Nephron progenitor cell (in vitro differentiated cells): ENCODE measurements at regions not wholly inside any gene's neighbourhood (a gene's known extent, or its start where the extent isn't known, plus 50 kb on each side); places are given as distances from the start of the nearest gene placed in this dataset.

Experiments
- DNase-seq: peaks from one replicate; pipeline ENCODE4 v3.0.0; 2021
- H3K27ac Mint-ChIP-seq: 2 replicates; pipeline ENCODE4 v1.8.0; 2021; ENCODE audit warnings: mild to moderate bottlenecking, moderate library complexity, mixed read lengths
- H3K27me3 Mint-ChIP-seq: 2 replicates; pipeline ENCODE4 v1.8.0; 2021; ENCODE audit warnings: mild to moderate bottlenecking, low read depth, mixed read lengths; ENCODE audit not compliant: poor library complexity
- H3K36me3 Mint-ChIP-seq: 2 replicates; pipeline ENCODE4 v1.8.0; 2021; ENCODE audit warnings: low read depth, mixed read lengths
- H3K4me1 Mint-ChIP-seq: 2 replicates; pipeline ENCODE4 v1.8.0; 2021; ENCODE audit warnings: mixed read lengths
- H3K4me3 Mint-ChIP-seq: 2 replicates; pipeline ENCODE4 v1.8.0; 2021; ENCODE audit warnings: mild to moderate bottlenecking, moderate library complexity, mixed read lengths
- H3K9me3 Mint-ChIP-seq: 2 replicates; pipeline ENCODE4 v1.8.0; 2021; ENCODE audit warnings: mild to moderate bottlenecking, moderate library complexity, mixed read lengths
- TF ChIP-seq, protein P1 (sequence below): fragments of 200-600 bp; sonication (generic); IDR thresholded peaks from 2 replicates; pipeline ENCODE4 v1.5.0; 2021; ENCODE audit warnings: antibody characterized with exemption

GRCh38 chr16:58855291-58855863 is 121.3 kb upstream of the GOT2 start:
- Mint-ChIP-seq H3K27me3 (no peaks in the 10 kb centered on the region), H3K4me3 (no peak overlapping the region)
- no peak for DNase-seq

GRCh38 chr16:58853854-58854791 is 120.0 kb upstream of the GOT2 start:
- TF ChIP-seq, protein P1, sequence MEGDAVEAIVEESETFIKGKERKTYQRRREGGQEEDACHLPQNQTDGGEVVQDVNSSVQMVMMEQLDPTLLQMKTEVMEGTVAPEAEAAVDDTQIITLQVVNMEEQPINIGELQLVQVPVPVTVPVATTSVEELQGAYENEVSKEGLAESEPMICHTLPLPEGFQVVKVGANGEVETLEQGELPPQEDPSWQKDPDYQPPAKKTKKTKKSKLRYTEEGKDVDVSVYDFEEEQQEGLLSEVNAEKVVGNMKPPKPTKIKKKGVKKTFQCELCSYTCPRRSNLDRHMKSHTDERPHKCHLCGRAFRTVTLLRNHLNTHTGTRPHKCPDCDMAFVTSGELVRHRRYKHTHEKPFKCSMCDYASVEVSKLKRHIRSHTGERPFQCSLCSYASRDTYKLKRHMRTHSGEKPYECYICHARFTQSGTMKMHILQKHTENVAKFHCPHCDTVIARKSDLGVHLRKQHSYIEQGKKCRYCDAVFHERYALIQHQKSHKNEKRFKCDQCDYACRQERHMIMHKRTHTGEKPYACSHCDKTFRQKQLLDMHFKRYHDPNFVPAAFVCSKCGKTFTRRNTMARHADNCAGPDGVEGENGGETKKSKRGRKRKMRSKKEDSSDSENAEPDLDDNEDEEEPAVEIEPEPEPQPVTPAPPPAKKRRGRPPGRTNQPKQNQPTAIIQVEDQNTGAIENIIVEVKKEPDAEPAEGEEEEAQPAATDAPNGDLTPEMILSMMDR = no peak

More at GRCh38 chr16:58855291-58855863, 121.3 kb upstream of the GOT2 start:
- TF ChIP-seq, protein P1 = no peak
- Mint-ChIP-seq H3K4me1 (peaks cover 12% of the 10 kb centered on the region), H3K36me3 (no peaks in the 10 kb centered on the region), H3K27ac (peak overlapping the region; percentile 43), H3K9me3 (no peaks in the 10 kb centered on the region)

DNA sequence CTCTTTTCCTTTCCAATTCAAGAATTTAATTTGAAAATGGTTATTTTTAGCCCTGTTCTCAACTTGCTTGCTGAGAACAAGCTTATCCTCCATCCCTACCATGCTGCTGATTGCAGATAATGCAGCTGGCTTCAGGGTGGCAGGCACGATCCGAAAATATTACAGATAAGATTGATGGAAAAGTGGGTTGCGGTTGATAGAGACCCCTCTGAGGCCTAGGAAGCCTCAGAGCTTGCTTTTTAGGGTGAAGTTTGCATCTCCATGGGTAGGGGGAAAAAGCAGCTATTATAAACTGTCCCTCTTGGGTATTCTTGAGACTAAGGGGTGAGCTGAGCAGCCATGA is 116.5 kb upstream of the GOT2 start:
- H3K27me3 Mint-ChIP-seq = no peaks in the 10 kb centered on the region
- H3K4me1 Mint-ChIP-seq = peaks cover 17% of the 10 kb centered on the region
- TF ChIP-seq, protein P1 = no peak
- peaks cover 6% of the 10 kb centered on the region for H3K9me3 Mint-ChIP-seq
- no peak for DNase-seq
- H3K4me3 Mint-ChIP-seq = no peak overlapping the region
- H3K27ac Mint-ChIP-seq = no peak overlapping the region
- H3K36me3 Mint-ChIP-seq = peaks cover 5% of the 10 kb centered on the region

More at GRCh38 chr16:58853854-58854791, 120.0 kb upstream of the GOT2 start:
- H3K4me3 Mint-ChIP-seq = no peak overlapping the region
- no peaks in the 10 kb centered on the region for H3K9me3 Mint-ChIP-seq
- no peaks in the 10 kb centered on the region for H3K27me3 Mint-ChIP-seq
- DNase-seq = no peak
- H3K27ac Mint-ChIP-seq = peak overlapping the region; percentile 72
- peaks cover 17% of the 10 kb centered on the region for H3K4me1 Mint-ChIP-seq
- H3K36me3 Mint-ChIP-seq = no peaks in the 10 kb centered on the region

DNA sequence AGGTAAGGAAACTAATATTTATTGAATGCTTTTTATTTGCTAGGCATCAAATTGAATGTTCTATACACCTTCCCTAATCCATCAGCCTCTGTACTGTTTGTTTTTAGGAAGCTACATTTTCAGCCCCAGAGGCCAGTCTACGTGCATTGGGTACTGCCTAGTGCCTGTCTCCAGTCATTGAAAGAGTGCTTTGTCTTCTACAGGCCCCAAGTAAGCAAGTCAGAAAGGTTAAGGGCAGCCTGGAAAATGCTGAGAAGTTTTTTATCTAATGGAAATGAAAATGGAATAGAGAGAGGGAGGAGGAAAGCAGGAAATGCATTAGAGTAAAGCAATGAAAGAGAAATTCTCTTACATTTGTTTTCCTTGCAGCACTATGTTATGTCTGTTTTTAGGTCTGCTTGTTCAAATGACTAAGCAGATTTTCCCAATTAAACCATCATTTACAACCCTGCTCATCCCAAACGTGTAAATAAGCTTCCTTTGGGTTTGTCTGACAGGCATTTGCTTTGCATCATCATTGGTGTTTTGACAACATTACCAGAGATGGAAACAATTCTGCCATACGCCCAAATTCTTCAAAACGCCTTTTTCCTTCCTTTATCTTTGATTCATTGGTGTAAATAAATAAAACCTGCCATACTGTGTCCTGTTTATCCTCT is 116.0 kb upstream of the GOT2 start:
- Mint-ChIP-seq H3K4me3 (no peak overlapping the region), H3K9me3 (peaks cover 6% of the 10 kb centered on the region), H3K4me1 (peaks cover 12% of the 10 kb centered on the region), H3K36me3 (peaks cover 5% of the 10 kb centered on the region), H3K27me3 (no peaks in the 10 kb centered on the region), H3K27ac (no peak overlapping the region)
- no peak for DNase-seq
- TF ChIP-seq, protein P1 = no peak

DNA sequence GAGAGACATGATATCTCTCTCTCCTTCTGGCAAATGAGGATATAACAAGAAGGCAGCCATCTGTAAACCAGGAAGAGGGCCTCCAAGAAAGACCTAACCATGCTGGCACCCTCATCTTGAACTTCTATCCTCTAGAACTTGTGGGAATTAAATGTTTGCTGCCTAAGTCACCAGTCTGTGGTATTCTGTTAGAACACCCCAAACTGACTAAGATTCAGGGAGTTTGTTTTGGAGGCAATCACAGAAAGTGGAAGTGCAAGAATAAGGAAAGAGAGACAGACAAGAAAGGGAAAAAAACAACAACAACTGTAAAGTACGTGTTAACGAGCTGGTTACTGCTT is 114.5 kb upstream of the GOT2 start:
- no peak for DNase-seq
- H3K36me3 Mint-ChIP-seq = peaks cover 5% of the 10 kb centered on the region
- H3K4me1 Mint-ChIP-seq = peaks cover 5% of the 10 kb centered on the region
- TF ChIP-seq, protein P1 = no peak
- H3K4me3 Mint-ChIP-seq = no peak overlapping the region
- no peak overlapping the region for H3K27ac Mint-ChIP-seq
- peaks cover 6% of the 10 kb centered on the region for H3K9me3 Mint-ChIP-seq
- H3K27me3 Mint-ChIP-seq = peaks cover 4% of the 10 kb centered on the region
